ENCODE measurements at regions not wholly inside any gene's neighbourhood (a gene's known extent, or its start where the extent isn't known, plus 50 kb on each side); places are given as distances from the start of the nearest gene placed in this dataset.

GRCh38 chr12:124726596-124727263 lies 136.9 kb downstream of the SCARB1 start:
- DNase-seq: no peak

- DNase-seq: no peak
Measured at GRCh38 chr12:124725597-124726237, 137.9 kb downstream of the SCARB1 start.

DNA sequence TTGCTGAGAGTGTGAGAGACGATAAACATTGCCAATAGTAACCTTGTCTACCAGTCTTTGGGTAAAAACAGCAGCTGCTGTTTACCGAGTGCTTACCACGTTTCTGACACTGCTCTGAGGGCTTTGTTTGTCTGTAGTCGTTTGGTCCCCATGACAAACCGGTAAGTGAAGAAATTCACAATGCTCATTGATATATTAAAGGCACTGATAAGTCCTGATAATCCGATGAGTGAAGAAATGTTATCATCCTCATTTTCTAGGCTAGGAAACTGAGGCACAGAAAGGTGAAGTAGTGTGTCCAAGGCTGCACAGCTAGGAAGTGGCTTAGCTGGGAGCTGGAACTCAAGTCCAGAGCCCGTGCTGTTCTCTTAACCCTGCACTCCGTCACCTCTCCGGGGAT lies 138.6 kb downstream of the SCARB1 start:
- DNase-seq: no peak

GRCh38 chr12:124722878-124723277 lies 140.8 kb downstream of the SCARB1 start:
- no peak for DNase-seq

GRCh38 chr12:124721501-124722162 lies 142.0 kb downstream of the SCARB1 start:
- DNase-seq: no peak

- DNase-seq: peak; percentile 49
Measured at GRCh38 chr12:124720681-124721500, 142.8 kb downstream of the SCARB1 start.

DNA sequence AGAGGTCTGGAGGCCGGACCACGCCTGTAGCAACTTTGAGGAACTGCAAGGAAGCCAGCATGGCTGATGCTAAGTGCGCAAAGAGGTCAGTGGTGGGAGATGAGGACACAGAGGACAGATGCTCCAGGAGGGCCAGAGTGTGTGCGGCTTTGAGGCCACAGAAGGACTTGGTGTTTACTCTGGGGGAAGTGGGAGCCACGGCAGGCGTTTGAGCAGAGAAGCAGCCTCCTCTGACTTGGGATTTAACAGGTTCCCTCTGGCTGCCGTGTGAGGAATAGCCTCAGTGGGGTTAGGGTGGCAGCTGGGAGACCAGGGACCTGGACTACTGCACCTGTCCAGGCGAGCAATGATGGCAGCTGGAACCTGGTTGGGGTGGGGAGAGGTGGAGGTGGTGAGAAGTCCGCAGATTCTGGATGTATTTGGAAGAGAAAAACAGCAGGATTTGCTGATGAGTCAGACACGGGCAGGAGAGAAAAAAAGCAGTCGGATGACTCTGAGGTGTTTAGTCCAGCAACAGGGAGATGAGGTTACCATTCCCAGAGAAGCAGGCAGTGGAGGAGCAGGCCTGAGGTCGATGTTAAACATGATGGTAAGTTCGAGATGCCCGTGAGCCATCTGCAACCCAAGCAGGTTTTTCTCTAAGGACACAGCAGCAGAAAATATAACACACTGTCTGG lies 143.5 kb downstream of the SCARB1 start:
- DNase-seq: peak; percentile 36

- no peak for DNase-seq
Measured at GRCh38 chr12:124719231-124719630, 144.4 kb downstream of the SCARB1 start.

- no peak for DNase-seq
Measured at GRCh38 chr12:124718458-124718857, 145.2 kb downstream of the SCARB1 start.

GRCh38 chr12:124718036-124718435 lies 145.6 kb downstream of the SCARB1 start:
- no peak for DNase-seq

GRCh38 chr12:124717318-124717717 lies 146.3 kb downstream of the SCARB1 start:
- DNase-seq: no peak

GRCh38 chr12:124716208-124717130 lies 147.2 kb downstream of the SCARB1 start:
- DNase-seq: peak; percentile 35

DNA sequence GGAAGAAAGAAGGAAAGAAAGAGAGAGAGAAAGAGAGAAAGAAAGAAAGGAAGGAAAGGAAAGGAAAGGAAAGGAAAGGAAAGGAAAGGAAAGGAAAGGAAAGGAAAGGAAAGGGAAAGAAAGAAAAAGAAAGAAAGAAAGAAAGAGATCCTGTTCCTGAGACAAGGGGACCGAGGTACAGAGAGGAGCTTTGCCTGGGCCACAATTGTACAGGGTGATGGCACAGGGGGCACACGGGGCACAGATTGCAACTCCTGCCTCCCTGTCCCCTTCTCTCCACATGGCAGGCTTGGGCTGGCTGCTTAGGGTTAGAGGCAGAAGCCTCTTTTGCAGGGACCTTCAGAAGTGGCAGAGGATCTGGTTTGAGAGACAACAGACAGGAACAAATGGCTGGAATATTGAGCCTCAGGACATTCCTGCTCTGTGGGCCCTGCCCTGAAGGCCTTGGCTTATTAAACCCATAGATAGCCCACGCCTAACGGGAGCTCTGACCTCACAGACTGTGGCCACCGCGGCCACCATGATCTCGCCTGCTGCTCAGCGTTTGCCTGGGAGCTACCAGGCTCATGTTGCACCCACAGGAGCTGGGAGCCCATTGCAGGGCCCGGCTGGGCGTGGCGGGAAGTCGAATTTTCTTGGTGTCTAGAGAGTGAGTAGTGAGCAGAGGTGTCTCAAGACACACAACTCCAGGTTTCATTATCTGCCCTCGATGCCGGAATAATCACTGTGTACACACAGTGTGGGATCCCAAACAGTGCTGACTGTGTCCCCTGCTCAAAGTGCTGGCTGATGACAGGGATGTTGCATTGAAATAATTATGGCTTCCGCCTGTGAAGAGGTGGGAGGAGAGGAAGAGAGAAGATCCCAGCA lies 147.9 kb upstream of the NCOR2 start:
- DNase-seq: no peak

DNA sequence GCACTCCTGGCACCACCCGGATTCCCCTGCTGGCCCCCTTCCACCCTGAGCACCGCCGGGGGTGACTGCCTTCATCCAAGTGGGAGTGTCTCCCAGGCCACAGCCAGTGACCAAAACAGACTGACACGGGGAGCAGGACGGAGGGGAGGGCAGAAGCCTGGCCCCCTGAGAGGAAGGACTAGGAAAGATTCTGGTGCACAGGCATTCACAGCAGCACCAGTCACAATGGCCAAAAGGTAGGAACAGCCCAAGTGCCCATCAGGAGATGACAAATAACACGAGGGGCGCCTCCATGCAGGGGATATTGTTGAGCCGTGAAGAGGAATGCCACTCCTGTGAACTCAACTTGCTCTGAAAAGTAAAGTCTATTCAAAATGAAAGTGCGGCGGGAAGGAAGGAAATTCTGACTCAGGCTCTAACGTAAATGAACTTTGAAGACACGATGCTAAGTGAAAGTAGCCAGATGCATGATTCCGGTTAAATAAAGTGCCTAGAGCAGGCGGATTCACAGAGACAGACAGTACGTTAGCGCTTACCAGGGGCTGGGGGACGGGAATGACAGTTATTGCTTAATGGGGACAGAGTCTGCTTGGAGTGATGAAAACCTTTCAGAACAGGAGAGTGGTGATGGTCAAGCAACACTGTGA lies 146.1 kb upstream of the NCOR2 start:
- peak; percentile 66 for DNase-seq

DNA sequence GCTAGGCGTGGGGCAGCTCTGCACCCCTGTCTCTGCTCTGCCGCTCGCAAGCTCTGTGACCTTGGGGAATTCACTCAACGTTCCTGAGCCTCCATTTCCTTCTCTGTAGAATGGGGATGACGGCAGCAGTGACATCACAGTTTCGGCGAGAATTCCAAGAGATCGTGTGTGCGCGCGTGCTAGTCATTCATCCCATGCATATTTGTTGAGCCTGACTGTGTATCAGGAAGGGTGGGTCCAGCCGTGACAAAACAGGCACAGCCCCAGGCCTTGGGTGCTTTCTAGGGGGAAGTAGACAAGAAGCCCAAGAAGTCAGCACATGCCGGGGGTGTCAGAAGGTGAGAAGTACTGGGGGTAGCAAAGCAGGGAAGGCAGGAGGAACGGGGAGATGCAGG lies 145.6 kb upstream of the NCOR2 start:
- DNase-seq: peak; percentile 84

- no peak for DNase-seq
Measured at GRCh38 chr12:124711344-124711743, 143.9 kb upstream of the NCOR2 start.

DNA sequence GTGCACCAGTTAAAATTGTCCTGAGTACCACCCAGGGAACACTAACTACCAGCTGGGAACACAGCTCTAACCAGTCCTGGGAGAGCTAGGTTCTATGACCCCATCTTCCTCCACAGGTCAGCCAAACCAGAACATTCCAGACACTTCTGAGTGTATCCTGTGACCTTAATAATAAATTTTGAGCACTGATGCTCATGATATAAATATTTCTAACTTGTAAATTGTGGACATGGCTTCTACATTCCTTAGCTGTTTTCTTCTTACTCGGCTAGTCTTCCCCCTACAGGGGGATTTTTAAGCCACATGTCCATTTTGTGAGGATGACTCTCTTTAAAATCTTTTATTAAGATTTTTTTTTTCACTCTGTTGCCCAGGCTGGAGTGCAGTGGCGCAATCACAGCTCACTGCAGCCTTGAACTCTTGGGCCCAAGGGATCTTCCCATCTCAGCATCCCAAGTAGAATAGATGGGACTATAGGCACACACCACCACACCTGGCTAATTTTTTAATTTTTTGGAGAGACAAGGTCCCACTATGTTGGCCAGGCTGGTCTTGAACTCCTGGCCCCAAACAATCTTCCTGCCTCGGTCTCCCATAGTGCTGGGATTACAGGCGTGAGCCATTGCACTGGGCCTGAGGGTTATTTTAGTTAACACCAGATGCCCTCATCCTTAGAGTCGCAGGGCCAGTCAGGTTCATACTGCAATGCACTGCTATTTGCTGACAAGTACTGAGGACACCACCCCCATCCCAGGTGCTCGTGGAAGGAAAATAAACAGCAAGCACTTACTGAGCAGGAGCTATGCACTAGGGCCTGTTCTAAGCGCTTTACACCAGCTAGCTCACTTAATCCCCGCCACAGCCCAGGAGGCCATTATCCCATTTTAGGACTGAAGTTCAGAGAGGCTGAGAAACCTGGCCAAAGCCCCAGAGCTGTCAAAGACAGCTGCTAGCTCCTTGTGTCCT lies 142.6 kb upstream of the NCOR2 start:
- DNase-seq: no peak

- no peak for DNase-seq
Measured at GRCh38 chr12:124707316-124707715, 139.9 kb upstream of the NCOR2 start.

DNA sequence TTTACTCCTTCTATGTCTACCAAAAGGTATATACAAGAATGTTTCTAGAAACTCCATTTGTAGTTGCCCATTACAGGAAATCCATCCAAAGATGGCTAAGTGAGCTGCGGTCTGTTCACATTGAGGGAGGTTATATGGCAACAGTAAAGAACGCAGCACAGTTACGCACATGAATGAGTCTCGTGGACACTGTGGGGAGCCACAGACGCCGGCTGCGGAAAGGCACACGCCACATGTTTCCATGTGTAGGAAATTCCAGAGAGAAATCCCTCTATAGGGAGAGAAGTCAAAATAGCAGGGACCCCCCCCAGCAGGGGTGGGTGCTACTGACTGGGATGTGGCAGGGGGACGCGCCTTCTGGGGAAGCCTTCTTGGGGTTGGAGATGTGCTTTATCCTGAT lies 139.0 kb upstream of the NCOR2 start:
- no peak for DNase-seq
